Common myeloid progenitor, CD34-positive (primary cell): ENCODE measurements at regions not wholly inside any gene's neighbourhood (a gene's known extent, or its start where the extent isn't known, plus 50 kb on each side); places are given as distances from the start of the nearest gene placed in this dataset.
"Not testable (repeated sequence)": the region's sequence is repeated elsewhere in the genome, so short reads cannot be mapped to it uniquely, and the experiment has no call there.

Experiments used
- CTCF ChIA-PET: fragments of 350-600 bp; sonication (Branson Sonifier 250); formaldehyde crosslinking; loops from one replicate; lab custom pipeline; 2021; ENCODE audit warnings: antibody characterized with exemption; lab: Charles Lee
- POLR2A ChIA-PET: fragments of 350-600 bp; sonication (Branson Sonifier 250); formaldehyde crosslinking; loops from one replicate; lab custom pipeline; 2021; ENCODE audit warnings: antibody characterized with exemption; lab: Charles Lee
- DNase-seq, 3 donors: peaks; one replicate each; pipeline versions ENCODE4 v3.0.0 to v3.0.0-alpha.2; 2013
- H3K27ac ChIP-seq, 2 experiments: 1 replicate in 1 of 2; 2 replicates in 1 of 2; pipeline ENCODE4 v1.7.0; 2013; ENCODE audit warnings: inconsistent platforms in 2 of 2, low read length in 2 of 2, mild to moderate bottlenecking in 2 of 2, low read depth in 1 of 2, moderate library complexity in 1 of 2; ENCODE audit not compliant: severe bottlenecking in 2 of 2, insufficient read depth in 1 of 2, poor library complexity in 1 of 2
- H3K27me3 ChIP-seq, 5 experiments: replicated peaks in 2 of 5; 1 replicate in 3 of 5; 2 replicates in 2 of 5; pipeline versions ENCODE4 v1.6.1 to v1.7.0; 2013; ENCODE audit warnings: low read length in 4 of 5, mild to moderate bottlenecking in 2 of 5, moderate library complexity in 2 of 5, inconsistent platforms in 1 of 5; ENCODE audit not compliant: insufficient read depth in 5 of 5, control insufficient read depth in 4 of 5
- H3K36me3 ChIP-seq, 4 experiments: 1 replicate in 2 of 4; 2 replicates in 2 of 4; pipeline versions ENCODE4 v1.6.1 to v1.7.0; 2013; ENCODE audit warnings: low read length in 3 of 4, control low read depth in 1 of 4, mild to moderate bottlenecking in 1 of 4; ENCODE audit not compliant: control insufficient read depth in 4 of 4, insufficient read depth in 4 of 4
- H3K4me1 ChIP-seq, 4 experiments: 1 replicate in 3 of 4; 2 replicates in 1 of 4; pipeline versions ENCODE4 v1.6.1 to v1.7.1; 2013; ENCODE audit warnings: low read length in 3 of 4, mild to moderate bottlenecking in 3 of 4, control low read depth in 1 of 4, inconsistent platforms in 1 of 4, moderate library complexity in 1 of 4; ENCODE audit not compliant: control insufficient read depth in 4 of 4, insufficient read depth in 4 of 4; ENCODE audit errors: control extremely low read depth in 1 of 4
- H3K4me3 ChIP-seq, 7 experiments: 1 replicate in 4 of 7; 2 replicates in 3 of 7; pipeline versions ENCODE4 v1.5.1 to v1.7.0; 2013; ENCODE audit warnings: mild to moderate bottlenecking in 7 of 7, low read length in 6 of 7, moderate library complexity in 6 of 7, inconsistent platforms in 2 of 7, low read depth in 2 of 7, control low read depth in 1 of 7; ENCODE audit not compliant: insufficient read depth in 4 of 7, control insufficient read depth in 1 of 7; ENCODE audit errors: extremely low read depth in 1 of 7
- H3K9me3 ChIP-seq, 5 experiments: 1 replicate in 4 of 5; 2 replicates in 1 of 5; pipeline versions ENCODE4 v1.6.1 to v1.7.1; 2013; ENCODE audit warnings: low read length in 4 of 5, mild to moderate bottlenecking in 2 of 5, inconsistent platforms in 1 of 5, low read depth in 1 of 5, moderate library complexity in 1 of 5; ENCODE audit not compliant: control insufficient read depth in 4 of 5, insufficient read depth in 2 of 5; ENCODE audit errors: control extremely low read depth in 1 of 5
- WGBS: methylation state at CpG from one replicate; pipeline ENCODE4 v1.1.5; 2013; ENCODE audit not compliant: insufficient coverage; 5-methylcytosine and 5-hydroxymethylcytosine counted together

- ChIA-PET POLR2A (no interaction called here), CTCF (no interaction called here)
- H3K4me3 ChIP-seq = no peak overlapping the region
These were observed 153.6 kb upstream of the PITRM1 start for GRCh38 chr10:3325954-3326750.

GRCh38 chr10:3324612-3325038 is 152.0 kb upstream of the PITRM1 start:
- POLR2A ChIA-PET = no interaction called here
- 95% methylated on average over 4 of the region's 8 CpGs for WGBS
- no peaks in the 10 kb centered on the region for H3K36me3 ChIP-seq
- no peak overlapping the region for H3K27ac ChIP-seq
- H3K4me1 ChIP-seq = no peaks in the 10 kb centered on the region
- no peak for DNase-seq
- no peaks in the 10 kb centered on the region for H3K9me3 ChIP-seq
- CTCF ChIA-PET = interaction anchor here (1.2 to 1.4 kb wide), 2 partner anchors 13 to 55 kb away, joined by 3 read pairs; no protein-coding TSS in a partner anchor
- no peaks in the 10 kb centered on the region for H3K27me3 ChIP-seq
- H3K4me3 ChIP-seq = no peak overlapping the region

More at GRCh38 chr10:3325954-3326750, 153.6 kb upstream of the PITRM1 start:
- Histone ChIP-seq H3K36me3 (no peaks in the 10 kb centered on the region), H3K4me1 (no peaks in the 10 kb centered on the region), H3K27me3 (no peaks in the 10 kb centered on the region), H3K27ac (no peak overlapping the region), H3K9me3 (peaks cover 0 to under 1% (median 0%) of the 10 kb centered on the region in 5 experiments)
- no peak for DNase-seq
- WGBS = 94% methylated on average over 2 of the region's 7 CpGs

GRCh38 chr10:3323865-3324498 is 151.4 kb upstream of the PITRM1 start:
- no peak for DNase-seq
- H3K4me1 ChIP-seq = no peaks in the 10 kb centered on the region
- H3K27me3 ChIP-seq = no peaks in the 10 kb centered on the region
- no peaks in the 10 kb centered on the region for H3K9me3 ChIP-seq
- ChIA-PET CTCF (interaction anchor here (1.0 to 1.4 kb wide), 3 partner anchors 10 to 55 kb away, joined by 3 read pairs; no protein-coding TSS in a partner anchor), POLR2A (no interaction called here)
- H3K27ac ChIP-seq = no peak overlapping the region
- no peak overlapping the region for H3K4me3 ChIP-seq
- H3K36me3 ChIP-seq = no peaks in the 10 kb centered on the region
- WGBS = 95% methylated on average over 6 of the region's 11 CpGs

DNA sequence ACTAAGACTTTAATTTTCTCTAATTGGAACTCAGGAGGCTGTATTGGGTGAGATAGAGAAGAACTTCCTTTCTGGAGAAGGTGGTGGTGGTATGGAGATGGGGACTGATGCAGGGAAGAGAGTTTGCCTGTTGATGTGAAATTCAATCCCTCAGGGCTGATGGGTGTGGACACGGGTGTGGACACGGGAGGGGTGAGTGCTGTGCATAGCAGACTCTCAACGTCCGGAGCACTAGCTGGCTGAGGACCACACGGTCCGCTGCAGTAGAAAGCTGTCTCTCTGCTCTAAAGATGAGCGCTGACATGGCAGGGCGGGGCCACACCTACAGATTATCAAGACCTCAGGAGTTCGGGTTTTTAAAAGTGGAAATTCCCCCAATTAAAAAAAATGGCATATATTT is 148.5 kb upstream of the PITRM1 start:
- no peaks in the 10 kb centered on the region for H3K4me1 ChIP-seq
- no peaks in the 10 kb centered on the region for H3K9me3 ChIP-seq
- WGBS = 96% methylated on average over 7 of the region's 9 CpGs
- ChIA-PET CTCF (no interaction called here), POLR2A (no interaction called here)
- no peaks in the 10 kb centered on the region for H3K36me3 ChIP-seq
- H3K4me3 ChIP-seq = no peak overlapping the region
- H3K27ac ChIP-seq = no peak overlapping the region
- no peak for DNase-seq
- no peaks in the 10 kb centered on the region for H3K27me3 ChIP-seq

DNA sequence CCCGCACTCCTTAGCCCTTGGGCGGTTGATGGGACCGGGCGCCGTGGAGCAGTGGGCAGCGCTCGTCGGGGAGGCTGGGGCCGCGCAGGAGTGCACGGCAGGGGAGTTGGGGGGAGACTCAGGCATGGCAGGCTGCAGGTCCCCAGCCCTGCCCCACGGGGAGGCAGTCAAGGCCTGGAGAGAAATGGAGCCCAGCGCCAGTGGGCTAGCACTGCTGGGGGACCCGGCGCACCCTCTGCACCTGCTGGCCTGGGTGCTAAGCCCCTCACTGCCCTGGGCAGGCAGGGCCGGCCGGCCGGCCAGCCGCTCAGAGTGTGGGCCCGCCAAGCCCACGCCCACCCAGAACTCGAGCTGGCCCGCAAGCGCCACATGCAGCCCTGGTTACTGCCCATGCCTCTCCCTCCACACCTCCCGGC is 147.2 kb upstream of the PITRM1 start:
- POLR2A ChIA-PET = no interaction called here
- WGBS = 88% methylated on average over 19 of the region's 25 CpGs

DNA sequence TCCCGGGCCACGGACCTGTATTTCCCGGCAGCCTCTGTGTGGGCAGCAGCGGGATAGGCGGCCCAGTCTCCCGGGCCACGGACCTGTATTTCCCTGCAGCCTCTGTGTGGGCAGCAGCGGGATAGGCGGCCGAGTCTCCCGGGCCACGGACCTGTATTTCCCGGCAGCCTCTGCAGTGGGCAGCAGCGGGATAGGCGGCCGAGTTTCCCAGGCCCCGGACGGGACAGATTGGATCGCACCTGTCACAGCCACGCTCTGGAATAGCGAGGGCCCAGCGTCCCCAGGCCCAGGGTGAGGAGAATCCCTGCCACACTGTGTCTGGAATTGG is 145.9 kb upstream of the PITRM1 start:
- H3K27me3 ChIP-seq, H3K4me1 ChIP-seq, DNase-seq, POLR2A ChIA-PET, H3K9me3 ChIP-seq, H3K27ac ChIP-seq, H3K4me3 ChIP-seq, CTCF ChIA-PET, H3K36me3 ChIP-seq: not testable (repeated sequence)
- whole genome bisulfite sequencing = 97% methylated on average over 18 of the region's 22 CpGs

More for the DNA sequence above, 147.2 kb upstream of the PITRM1 start:
- Histone ChIP-seq H3K27me3 (peaks cover 0 to 3% (median 0%) of the 10 kb centered on the region in 5 experiments), H3K9me3 (no peaks in the 10 kb centered on the region), H3K4me1 (no peaks in the 10 kb centered on the region), H3K27ac (no peak overlapping the region), H3K36me3 (no peaks in the 10 kb centered on the region), H3K4me3 (no peak overlapping the region)
- CTCF ChIA-PET = no interaction called here
- no peak for DNase-seq
